MM.1S (cell line): ENCODE measurements at regions not wholly inside any gene's neighbourhood (a gene's known extent, or its start where the extent isn't known, plus 50 kb on each side); places are given as distances from the start of the nearest gene placed in this dataset.

Experiments used
- DNase-seq: peaks from one replicate; pipeline ENCODE4 v3.0.0-alpha.2; 2015
- H2AFZ ChIP-seq: fragments of 300-600 bp; sonication (generic); 2 replicates; pipeline ENCODE4 v1.6.0; 2016; ENCODE audit warnings: antibody characterized with exemption, low read length
- H3F3A ChIP-seq: fragments of 300-600 bp; sonication (generic); 2 replicates; pipeline ENCODE4 v1.6.1; 2016; ENCODE audit warnings: mild to moderate bottlenecking, antibody characterized with exemption, low read length, moderate library complexity, mixed read lengths; ENCODE audit not compliant: insufficient read depth
- H3K27ac ChIP-seq: fragments of 300-600 bp; sonication (generic); 2 replicates; pipeline ENCODE4 v1.5.1; 2016; ENCODE audit warnings: mild to moderate bottlenecking, low read length
- H3K27me3 ChIP-seq: fragments of 300-600 bp; sonication (generic); replicated peaks from 2 replicates; pipeline ENCODE4 v1.6.0; 2016; ENCODE audit warnings: low read length; ENCODE audit not compliant: insufficient read depth
- H3K36me3 ChIP-seq: fragments of 300-600 bp; sonication (generic); replicated peaks from 2 replicates; pipeline ENCODE4 v1.6.1; 2016; ENCODE audit warnings: mild to moderate bottlenecking, low read length, mixed read lengths; ENCODE audit not compliant: insufficient read depth
- H3K4me1 ChIP-seq: fragments of 300-600 bp; sonication (generic); 2 replicates; pipeline ENCODE4 v1.6.1; 2016; ENCODE audit warnings: low read length, mixed read lengths
- H3K4me2 ChIP-seq: fragments of 300-600 bp; sonication (generic); 2 replicates; pipeline ENCODE4 v1.6.0; 2016; ENCODE audit warnings: low read depth, low read length
- H3K4me3 ChIP-seq: fragments of 300-600 bp; sonication (generic); 2 replicates; pipeline ENCODE4 v1.5.1; 2016; ENCODE audit warnings: low read length, mixed read lengths
- H3K79me2 ChIP-seq: fragments of 300-600 bp; sonication (generic); 2 replicates; pipeline ENCODE4 v1.6.1; 2016; ENCODE audit warnings: mixed run types, low read length, mixed read lengths
- H3K9ac ChIP-seq: fragments of 300-600 bp; sonication (generic); 2 replicates; pipeline ENCODE4 v1.6.1; 2016; ENCODE audit warnings: low read length, mixed read lengths
- H3K9me2 ChIP-seq: fragments of 300-600 bp; sonication (generic); replicated peaks from 2 replicates; pipeline ENCODE4 v1.6.1; 2016; ENCODE audit warnings: mild to moderate bottlenecking, low read length, mixed read lengths; ENCODE audit not compliant: insufficient read depth
- H3K9me3 ChIP-seq: fragments of 300-600 bp; sonication (generic); replicated peaks from 2 replicates; pipeline ENCODE4 v1.6.1; 2016; ENCODE audit warnings: mild to moderate bottlenecking, low read length, mixed read lengths; ENCODE audit not compliant: insufficient read depth
- H4K20me1 ChIP-seq: fragments of 300-600 bp; sonication (generic); 2 replicates; pipeline ENCODE4 v1.6.1; 2016; ENCODE audit warnings: mild to moderate bottlenecking, low read length, moderate library complexity, mixed read lengths; ENCODE audit not compliant: insufficient read depth
- CTCF ChIP-seq: fragments of 300-600 bp; sonication (generic); IDR thresholded peaks from 2 replicates; pipeline ENCODE4 v1.5.1; 2016; ENCODE audit warnings: antibody characterized with exemption, low read length, mixed read lengths
- EZH2 ChIP-seq: fragments of 300-600 bp; sonication (generic); optimal IDR thresholded peaks from 2 replicates; pipeline ENCODE3; 2017; ENCODE audit warnings: low read depth, mild to moderate bottlenecking, antibody characterized with exemption, low read length, mixed read lengths
- EZH2phosphoT487 ChIP-seq: fragments of 300-600 bp; sonication (generic); IDR thresholded peaks from 2 replicates; pipeline ENCODE4 v1.6.1; 2018; ENCODE audit warnings: antibody characterized with exemption, low read length

GRCh38 chr12:46504494-46504893 is 131.9 kb upstream of the SLC38A2 start:
- no peaks in the 10 kb centered on the region for H3K79me2 ChIP-seq
- peaks cover 20% of the 10 kb centered on the region for H3K4me1 ChIP-seq
- no peaks in the 10 kb centered on the region for H3K27me3 ChIP-seq
- TF ChIP-seq EZH2phosphoT487 (no peak), EZH2 (no peak), CTCF (no peak)
- H3K9ac ChIP-seq: no peak overlapping the region
- no peak overlapping the region for H3K4me2 ChIP-seq
- H3F3A ChIP-seq: peaks cover 17% of the 10 kb centered on the region
- no peaks in the 10 kb centered on the region for H3K9me2 ChIP-seq
- H4K20me1 ChIP-seq: no peaks in the 10 kb centered on the region
- H2AFZ ChIP-seq: no peak overlapping the region
- H3K27ac ChIP-seq: no peak overlapping the region
- H3K36me3 ChIP-seq: no peaks in the 10 kb centered on the region
- H3K4me3 ChIP-seq: no peak overlapping the region
- H3K9me3 ChIP-seq: peaks cover 4% of the 10 kb centered on the region; the same call in 1 of the 2 replicates
- no peak for DNase-seq

- peaks cover 24% of the 10 kb centered on the region for H3F3A ChIP-seq
- no peak overlapping the region for H2AFZ ChIP-seq
- no peaks in the 10 kb centered on the region for H4K20me1 ChIP-seq
- H3K9ac ChIP-seq: no peak overlapping the region
- H3K27me3 ChIP-seq: no peaks in the 10 kb centered on the region
- no peaks in the 10 kb centered on the region for H3K79me2 ChIP-seq
- H3K36me3 ChIP-seq: no peaks in the 10 kb centered on the region
- DNase-seq: no peak
- H3K4me1 ChIP-seq: peaks cover 28% of the 10 kb centered on the region
- no peak overlapping the region for H3K4me2 ChIP-seq
- H3K4me3 ChIP-seq: no peak overlapping the region
- peaks cover 4% of the 10 kb centered on the region; the same call in 1 of the 2 replicates for H3K9me3 ChIP-seq
- no peaks in the 10 kb centered on the region for H3K9me2 ChIP-seq
- no peak overlapping the region for H3K27ac ChIP-seq
- TF ChIP-seq CTCF (no peak), EZH2 (no peak), EZH2phosphoT487 (no peak)
These were observed 131.1 kb upstream of the SLC38A2 start for GRCh38 chr12:46503637-46504175.

GRCh38 chr12:46500673-46501072 is 128.1 kb upstream of the SLC38A2 start:
- peaks cover 24% of the 10 kb centered on the region for H3F3A ChIP-seq
- peak overlapping the region; percentile 52 for H3K9ac ChIP-seq
- H2AFZ ChIP-seq: no peak overlapping the region
- no peak for TF ChIP-seq CTCF
- TF ChIP-seq EZH2: no peak
- no peak for TF ChIP-seq EZH2phosphoT487
- no peaks in the 10 kb centered on the region for H3K27me3 ChIP-seq
- peak overlapping the region; percentile 11; the same call in 1 of the 2 replicates for H3K4me3 ChIP-seq
- no peaks in the 10 kb centered on the region for H4K20me1 ChIP-seq
- H3K79me2 ChIP-seq: no peaks in the 10 kb centered on the region
- H3K9me3 ChIP-seq: peaks cover 4% of the 10 kb centered on the region; the same call in 1 of the 2 replicates
- H3K27ac ChIP-seq: peak overlapping the region; percentile 95
- no peaks in the 10 kb centered on the region for H3K9me2 ChIP-seq
- no peak for DNase-seq
- H3K4me1 ChIP-seq: peaks cover 29% of the 10 kb centered on the region
- peak overlapping the region; percentile 52; the same call in 1 of the 2 replicates for H3K4me2 ChIP-seq
- H3K36me3 ChIP-seq: no peaks in the 10 kb centered on the region
